ENCODE measurements at regions not wholly inside any gene's neighbourhood (a gene's known extent, or its start where the extent isn't known, plus 50 kb on each side); places are given as distances from the start of the nearest gene placed in this dataset.

DNA sequence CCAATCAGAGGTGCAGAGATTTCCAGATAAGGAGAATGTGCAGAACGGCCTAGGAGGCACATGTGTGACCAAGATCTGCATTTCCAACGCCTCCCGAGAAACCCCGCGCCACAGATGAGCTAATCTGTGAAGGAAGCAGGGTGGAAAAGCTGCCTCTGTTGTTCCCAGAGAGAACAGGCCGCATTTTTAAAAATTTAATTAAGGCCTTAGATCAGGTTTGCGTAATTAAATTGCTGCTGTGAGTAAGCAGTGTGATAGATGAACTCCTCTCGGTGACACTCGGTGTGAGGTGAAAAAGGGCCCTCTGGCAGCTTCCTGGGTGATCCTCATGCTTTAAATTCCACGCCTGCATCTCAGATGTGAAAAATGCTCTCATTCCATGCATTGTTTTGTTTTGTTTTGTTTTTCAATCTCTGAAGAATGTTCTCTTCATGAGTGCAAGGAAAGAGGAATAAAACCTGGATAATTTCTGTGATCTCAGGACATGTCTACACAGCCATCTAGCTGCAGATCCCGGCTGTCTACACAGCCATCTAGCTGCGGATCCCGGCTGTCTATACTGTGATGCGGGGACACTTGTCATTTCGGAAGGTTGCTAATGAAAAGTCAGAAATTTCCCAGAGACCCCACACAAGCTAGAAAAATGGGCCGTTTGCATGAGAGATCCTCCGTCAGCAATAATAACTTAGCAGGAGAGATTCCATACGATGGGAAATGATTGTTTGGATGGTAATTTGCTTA, 1398.9 kb downstream of the BRD1 start:
- H3K4me3 ChIP-seq (ENCODE audit: low read depth, low read length) = no peak overlapping the region
- TF ChIP-seq MYC (IDR thresholded peaks at IDR 0.05; ENCODE audit: low read depth, low read length) (no peak), CTCF (IDR thresholded peaks at IDR 0.05; ENCODE audit: low read depth, low read length) (no peak), MAX (IDR thresholded peaks at IDR 0.05; ENCODE audit: low read depth, low read length) (no peak), POLR2A (IDR thresholded peaks at IDR 0.05; ENCODE audit: extremely low read depth, insufficient read length) (no peak)
- DNase-seq (ENCODE audit: low read depth) = no peak

DNA sequence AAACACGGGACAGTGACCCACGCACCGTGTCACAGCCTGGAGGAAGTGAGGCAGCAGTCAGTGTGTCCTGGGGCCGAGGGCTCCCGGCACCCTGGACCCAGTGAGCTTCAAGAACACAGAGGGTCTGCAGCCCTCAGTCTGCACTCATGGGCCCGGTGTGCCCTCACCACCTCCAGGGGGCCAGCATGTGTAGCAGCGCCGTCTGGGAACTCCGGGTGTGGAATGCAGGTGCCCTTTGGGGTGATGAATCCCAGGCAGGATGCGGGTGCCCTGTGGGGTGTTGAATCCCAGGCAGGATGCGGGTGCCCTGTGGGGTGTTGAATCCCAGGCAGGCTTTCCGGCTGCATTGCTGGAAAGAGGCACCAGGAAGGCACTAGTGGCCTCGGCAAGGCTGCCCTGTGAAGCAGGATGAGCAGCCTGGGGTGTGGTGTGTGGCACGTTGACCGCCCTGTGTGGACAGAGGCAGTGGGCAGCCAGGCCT, 1399.9 kb downstream of the BRD1 start:
- no peak for TF ChIP-seq MAX (IDR thresholded peaks at IDR 0.05; ENCODE audit: low read depth, low read length)
- TF ChIP-seq MYC (IDR thresholded peaks at IDR 0.05; ENCODE audit: low read depth, low read length) = no peak
- no peak for TF ChIP-seq POLR2A (IDR thresholded peaks at IDR 0.05; ENCODE audit: extremely low read depth, insufficient read length)
- TF ChIP-seq CTCF (IDR thresholded peaks at IDR 0.05; ENCODE audit: low read depth, low read length) = no peak
- DNase-seq (ENCODE audit: low read depth) = no peak
- H3K4me3 ChIP-seq (ENCODE audit: low read depth, low read length) = no peak overlapping the region

DNA sequence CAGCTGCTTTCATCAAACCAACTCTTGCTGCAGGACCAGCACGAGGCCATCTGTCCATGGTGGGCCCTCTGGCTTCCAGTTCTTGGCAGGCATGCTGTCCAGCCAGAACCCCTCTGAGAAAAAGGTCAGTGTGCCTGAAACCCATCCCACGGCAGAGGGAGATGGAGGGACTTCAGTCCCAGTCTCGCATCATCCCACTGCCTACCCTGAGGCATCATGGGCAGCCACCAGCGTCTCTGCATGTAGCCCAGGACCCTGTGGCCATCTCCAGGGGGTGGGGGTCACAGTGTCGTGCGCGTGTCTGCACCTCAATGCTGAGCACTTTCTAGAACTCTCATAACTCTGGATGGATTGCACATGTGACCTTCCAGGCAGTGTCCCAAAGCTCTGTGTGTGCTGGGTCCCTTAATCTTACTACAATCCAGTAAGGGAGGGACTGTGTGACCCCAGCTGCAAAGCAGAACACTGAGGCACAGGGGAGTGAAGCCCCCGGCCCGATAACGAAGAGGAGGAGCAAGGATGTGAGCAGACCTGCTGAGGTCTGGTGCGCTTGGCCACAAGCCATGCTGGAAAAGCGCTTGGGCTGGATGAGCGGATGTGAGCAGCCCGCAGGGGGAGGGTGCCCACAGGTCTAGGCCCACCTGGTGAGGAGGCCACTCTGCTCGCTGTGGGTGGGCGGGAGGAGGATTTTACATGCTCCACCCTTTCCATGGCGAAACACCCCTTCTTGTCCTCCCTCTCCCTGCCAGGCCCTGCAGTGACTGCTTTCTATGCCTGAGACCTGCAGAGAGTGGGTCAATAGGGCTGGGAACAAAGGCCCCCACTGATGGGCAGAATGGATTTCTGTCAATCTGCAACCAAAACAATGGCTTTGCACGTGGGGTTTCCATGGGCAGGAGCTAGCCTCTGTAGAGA, 1401.0 kb downstream of the BRD1 start:
- DNase-seq (ENCODE audit: low read depth) = no peak
- H3K4me3 ChIP-seq (ENCODE audit: low read depth, low read length) = no peak overlapping the region
- TF ChIP-seq MAX (IDR thresholded peaks at IDR 0.05; ENCODE audit: low read depth, low read length) = no peak
- TF ChIP-seq POLR2A (IDR thresholded peaks at IDR 0.05; ENCODE audit: extremely low read depth, insufficient read length) = no peak

DNA sequence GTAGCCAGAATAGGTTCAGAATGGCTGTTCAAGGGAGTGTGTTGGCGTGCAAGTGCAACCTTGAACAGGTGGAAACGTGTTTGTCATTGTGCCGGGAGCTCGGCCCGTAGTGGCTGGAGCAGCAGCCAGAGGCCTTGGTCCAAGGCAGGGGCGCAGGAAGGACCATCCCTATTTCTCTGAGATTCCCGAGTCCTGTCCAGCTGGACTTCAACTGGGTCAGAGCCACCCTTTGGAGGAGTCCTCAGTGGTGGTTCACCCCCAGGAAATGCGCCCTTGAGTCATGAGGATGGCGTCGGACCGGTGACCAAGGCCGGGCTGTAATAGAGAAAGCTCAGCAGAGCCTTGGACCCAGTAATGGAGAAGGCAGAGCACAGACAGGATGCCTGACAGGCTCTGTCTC, 1402.0 kb downstream of the BRD1 start:
- no peak for DNase-seq (ENCODE audit: low read depth)
- H3K4me3 ChIP-seq (ENCODE audit: low read depth, low read length) = no peak overlapping the region
- TF ChIP-seq POLR2A (IDR thresholded peaks at IDR 0.05; ENCODE audit: extremely low read depth, insufficient read length) = no peak
- TF ChIP-seq MYC (IDR thresholded peaks at IDR 0.05; ENCODE audit: low read depth, low read length) = no peak
- TF ChIP-seq CTCF (IDR thresholded peaks at IDR 0.05; ENCODE audit: low read depth, low read length) = no peak
- TF ChIP-seq MAX (IDR thresholded peaks at IDR 0.05; ENCODE audit: low read depth, low read length) = no peak

GRCh38 chr22:48425091-48425506, 1402.6 kb downstream of the BRD1 start:
- no peak for DNase-seq (ENCODE audit: low read depth)
- TF ChIP-seq MAX (IDR thresholded peaks at IDR 0.05; ENCODE audit: low read depth, low read length) = no peak
- TF ChIP-seq POLR2A (IDR thresholded peaks at IDR 0.05; ENCODE audit: extremely low read depth, insufficient read length) = no peak
- no peak for TF ChIP-seq MYC (IDR thresholded peaks at IDR 0.05; ENCODE audit: low read depth, low read length)
- TF ChIP-seq CTCF (IDR thresholded peaks at IDR 0.05; ENCODE audit: low read depth, low read length) = no peak

GRCh38 chr22:48424661-48425060, 1403.0 kb downstream of the BRD1 start:
- TF ChIP-seq MAX (IDR thresholded peaks at IDR 0.05; ENCODE audit: low read depth, low read length) (no peak), CTCF (IDR thresholded peaks at IDR 0.05; ENCODE audit: low read depth, low read length) (no peak), POLR2A (IDR thresholded peaks at IDR 0.05; ENCODE audit: extremely low read depth, insufficient read length) (no peak), MYC (IDR thresholded peaks at IDR 0.05; ENCODE audit: low read depth, low read length) (no peak)

More at GRCh38 chr22:48425091-48425506, 1402.6 kb downstream of the BRD1 start:
- no peak overlapping the region for H3K4me3 ChIP-seq (ENCODE audit: low read depth, low read length)

More at GRCh38 chr22:48424661-48425060, 1403.0 kb downstream of the BRD1 start:
- H3K4me3 ChIP-seq (ENCODE audit: low read depth, low read length) = no peak overlapping the region
- no peak for DNase-seq (ENCODE audit: low read depth)

All from NB4 (cell line).